A673 (cell line): ENCODE measurements at regions not wholly inside any gene's neighbourhood (a gene's known extent, or its start where the extent isn't known, plus 50 kb on each side); places are given as distances from the start of the nearest gene placed in this dataset.

Experiments
- EZH2 ChIP-seq: fragments of 200-600 bp; sonication (generic); IDR thresholded peaks from 2 replicates; pipeline ENCODE4 v1.6.1; 2017; ENCODE audit warnings: borderline replicate concordance, low read depth, mild to moderate bottlenecking, mixed read lengths, antibody characterized with exemption, low read length; ENCODE audit not compliant: poor library complexity, severe bottlenecking
- TF ChIP-seq, protein P1 (sequence below): fragments of 300-800, 200-600 bp; sonication (generic); conservative IDR thresholded peaks from 2 replicates; pipeline ENCODE4 v1.5.1; 2017; ENCODE audit warnings: low read depth, mild to moderate bottlenecking, antibody characterized with exemption, low read length, moderate library complexity, mixed read lengths

GRCh38 chr13:73292127-73292526 is 233.3 kb downstream of the KLF5 start:
- TF ChIP-seq, protein P1, sequence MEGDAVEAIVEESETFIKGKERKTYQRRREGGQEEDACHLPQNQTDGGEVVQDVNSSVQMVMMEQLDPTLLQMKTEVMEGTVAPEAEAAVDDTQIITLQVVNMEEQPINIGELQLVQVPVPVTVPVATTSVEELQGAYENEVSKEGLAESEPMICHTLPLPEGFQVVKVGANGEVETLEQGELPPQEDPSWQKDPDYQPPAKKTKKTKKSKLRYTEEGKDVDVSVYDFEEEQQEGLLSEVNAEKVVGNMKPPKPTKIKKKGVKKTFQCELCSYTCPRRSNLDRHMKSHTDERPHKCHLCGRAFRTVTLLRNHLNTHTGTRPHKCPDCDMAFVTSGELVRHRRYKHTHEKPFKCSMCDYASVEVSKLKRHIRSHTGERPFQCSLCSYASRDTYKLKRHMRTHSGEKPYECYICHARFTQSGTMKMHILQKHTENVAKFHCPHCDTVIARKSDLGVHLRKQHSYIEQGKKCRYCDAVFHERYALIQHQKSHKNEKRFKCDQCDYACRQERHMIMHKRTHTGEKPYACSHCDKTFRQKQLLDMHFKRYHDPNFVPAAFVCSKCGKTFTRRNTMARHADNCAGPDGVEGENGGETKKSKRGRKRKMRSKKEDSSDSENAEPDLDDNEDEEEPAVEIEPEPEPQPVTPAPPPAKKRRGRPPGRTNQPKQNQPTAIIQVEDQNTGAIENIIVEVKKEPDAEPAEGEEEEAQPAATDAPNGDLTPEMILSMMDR = no peak
- TF ChIP-seq EZH2 = no peak
